ENCODE measurements at regions not wholly inside any gene's neighbourhood (a gene's known extent, or its start where the extent isn't known, plus 50 kb on each side); places are given as distances from the start of the nearest gene placed in this dataset.

DNA sequence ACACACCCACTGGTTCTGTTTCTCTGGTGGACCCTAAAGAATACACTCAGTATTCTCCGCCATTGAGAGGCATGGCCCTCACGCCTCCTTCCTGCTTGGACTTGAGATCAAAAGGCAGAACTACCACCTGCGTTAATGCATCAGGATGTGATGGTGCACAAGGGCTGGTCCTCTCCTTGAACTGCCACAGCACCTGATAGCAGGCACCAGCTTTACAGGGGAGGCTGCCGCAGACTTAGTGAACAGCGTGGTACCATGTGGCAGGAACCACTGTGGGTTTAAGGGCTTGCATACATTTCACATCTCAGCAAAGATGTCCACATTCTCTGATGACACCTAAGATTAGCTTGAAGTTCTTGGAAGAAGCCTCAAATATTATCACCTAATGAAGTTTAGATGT lies 208.7 kb downstream of the GADD45G start:
- TF ChIP-seq JUN (IDR thresholded peaks at IDR 0.05; ENCODE audit: low read depth, low read length) = no peak
- TF ChIP-seq POLR2AphosphoS5 (IDR thresholded peaks at IDR 0.05; ENCODE audit: low read depth, low read length) = no peak

Measured in H1 (cell line).